COLO668 (cell line): ENCODE measurements at regions not wholly inside any gene's neighbourhood (a gene's known extent, or its start where the extent isn't known, plus 50 kb on each side); places are given as distances from the start of the nearest gene placed in this dataset.
A peak's percentile ranks its signal among the peaks of the same experiment; 100 is the strongest.

Experiments used
- DNase-seq: peaks from one replicate; lab custom pipeline; 2025; ENCODE audit not compliant: unreplicated experiment; lab: John Stamatoyannopoulos, UW

DNA sequence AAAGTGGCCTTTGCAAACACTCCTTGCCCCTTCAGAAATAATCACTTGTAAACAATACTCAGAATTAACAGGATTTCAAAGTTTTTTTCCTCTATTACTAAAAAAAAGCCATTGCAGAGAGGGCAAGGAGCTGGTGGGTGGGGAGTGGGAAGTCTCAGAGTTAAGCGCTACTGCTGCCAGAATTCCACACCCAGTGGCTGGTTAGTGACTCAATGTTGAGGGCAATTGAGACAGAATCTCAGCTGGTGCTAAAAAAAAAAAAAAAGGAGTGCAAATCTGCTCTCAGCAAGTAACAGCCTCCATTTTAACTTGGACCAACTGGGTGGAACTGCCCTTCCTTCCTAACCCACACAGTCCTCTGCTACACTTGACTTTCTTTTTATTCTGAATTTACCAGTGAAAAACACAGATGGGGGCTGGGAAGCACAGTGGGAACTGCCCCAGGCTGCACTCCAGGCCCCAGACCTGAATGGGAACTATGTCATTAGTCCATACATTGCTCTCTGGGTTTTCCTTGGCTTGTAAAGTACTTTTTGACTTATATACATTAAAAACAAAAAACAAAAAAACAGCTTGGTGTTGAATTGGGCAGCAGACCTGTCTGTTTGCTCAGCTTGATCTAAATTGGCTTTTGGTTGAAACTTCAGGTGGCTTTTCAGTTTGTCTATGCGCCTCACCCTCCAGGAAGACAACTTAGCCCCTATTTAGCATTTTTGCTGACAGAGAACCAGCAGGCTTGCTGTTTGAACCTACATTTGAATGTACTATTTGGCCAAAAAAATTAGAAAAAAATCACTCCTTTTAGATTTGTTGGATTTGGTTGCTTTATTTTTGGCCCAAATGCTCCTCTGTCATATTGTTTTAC is 357.8 kb upstream of the TBL1XR1 start:
- DNase-seq: no peak

GRCh38 chr3:177557548-177557947 is 360.3 kb upstream of the TBL1XR1 start:
- DNase-seq: no peak

DNA sequence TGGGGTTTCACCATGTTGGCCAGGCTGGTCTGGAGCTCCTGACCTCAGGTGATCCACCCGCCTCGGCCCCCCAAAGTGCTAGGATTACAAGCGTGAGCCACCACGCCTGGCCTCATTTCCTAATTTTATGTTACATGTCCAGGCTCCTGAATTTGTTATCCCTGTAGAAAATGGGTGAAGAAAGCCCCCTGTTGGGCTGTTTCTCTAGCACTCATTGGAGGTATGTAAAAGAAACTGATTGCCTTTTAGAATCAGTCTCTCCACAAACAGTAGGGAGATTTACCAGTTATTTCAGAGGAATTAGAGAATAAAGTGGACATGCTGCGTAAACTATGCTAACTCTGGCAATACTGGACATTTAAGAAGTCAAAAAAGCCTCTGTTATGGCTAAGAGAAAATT is 364.1 kb upstream of the TBL1XR1 start:
- DNase-seq: no peak

- no peak for DNase-seq
Measured at GRCh38 chr3:177561769-177562392, 364.6 kb upstream of the TBL1XR1 start.

DNA sequence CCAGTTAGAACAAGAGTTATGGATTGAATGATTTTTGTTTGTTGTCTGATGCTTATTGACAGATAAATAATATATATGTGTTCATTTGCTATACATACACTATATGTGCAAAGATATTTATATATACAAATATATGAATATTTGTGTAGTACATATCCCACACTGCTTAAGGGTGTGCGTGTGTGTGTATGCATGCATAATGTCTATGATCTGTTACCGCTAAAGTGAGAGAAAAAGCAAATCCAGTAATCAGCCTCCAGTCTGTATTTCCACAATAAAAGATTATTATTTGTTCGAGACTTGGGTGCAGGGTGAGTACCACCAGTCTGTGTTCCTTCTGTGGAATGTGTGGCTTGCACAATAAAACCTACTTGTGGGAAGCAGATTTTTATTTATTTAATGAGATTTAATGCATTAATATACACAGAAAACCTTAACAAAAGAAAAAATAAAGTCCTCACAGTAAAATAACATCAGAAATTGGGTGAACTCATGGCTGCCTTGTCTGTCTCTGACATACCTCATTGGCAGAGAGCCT is 366.0 kb upstream of the TBL1XR1 start:
- no peak for DNase-seq

- no peak for DNase-seq
Measured at GRCh38 chr3:177563792-177564191, 366.5 kb upstream of the TBL1XR1 start.

- no peak for DNase-seq
Measured at GRCh38 chr3:177565981-177566380, 368.7 kb upstream of the TBL1XR1 start.

- DNase-seq: no peak
Measured at GRCh38 chr3:177567833-177568232, 370.6 kb upstream of the TBL1XR1 start.

- no peak for DNase-seq
Measured at GRCh38 chr3:177569193-177569592, 371.9 kb upstream of the TBL1XR1 start.

- no peak for DNase-seq
Measured at GRCh38 chr3:177569875-177570657, 372.8 kb upstream of the TBL1XR1 start.

- no peak for DNase-seq
Measured at GRCh38 chr3:177571271-177571943, 374.1 kb upstream of the TBL1XR1 start.

DNA sequence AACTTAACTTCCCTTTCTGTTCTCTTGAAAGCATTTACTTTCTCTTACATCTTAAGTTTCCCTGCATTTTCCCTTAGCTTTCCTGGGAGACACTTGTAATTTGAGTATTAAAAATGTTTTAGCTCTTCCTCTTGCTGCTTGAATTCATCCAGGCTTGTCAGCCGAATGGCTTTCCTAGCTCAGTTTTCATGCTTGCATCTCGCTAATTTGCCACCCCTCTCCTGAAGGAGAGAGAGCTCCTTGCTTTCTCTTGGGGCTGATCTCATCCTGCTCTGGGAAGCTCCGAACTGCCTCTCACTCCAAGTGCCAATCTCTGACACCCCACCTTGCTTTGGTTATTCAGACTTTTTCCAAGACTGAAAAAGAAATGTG is 374.6 kb upstream of the TBL1XR1 start:
- DNase-seq: no peak

DNA sequence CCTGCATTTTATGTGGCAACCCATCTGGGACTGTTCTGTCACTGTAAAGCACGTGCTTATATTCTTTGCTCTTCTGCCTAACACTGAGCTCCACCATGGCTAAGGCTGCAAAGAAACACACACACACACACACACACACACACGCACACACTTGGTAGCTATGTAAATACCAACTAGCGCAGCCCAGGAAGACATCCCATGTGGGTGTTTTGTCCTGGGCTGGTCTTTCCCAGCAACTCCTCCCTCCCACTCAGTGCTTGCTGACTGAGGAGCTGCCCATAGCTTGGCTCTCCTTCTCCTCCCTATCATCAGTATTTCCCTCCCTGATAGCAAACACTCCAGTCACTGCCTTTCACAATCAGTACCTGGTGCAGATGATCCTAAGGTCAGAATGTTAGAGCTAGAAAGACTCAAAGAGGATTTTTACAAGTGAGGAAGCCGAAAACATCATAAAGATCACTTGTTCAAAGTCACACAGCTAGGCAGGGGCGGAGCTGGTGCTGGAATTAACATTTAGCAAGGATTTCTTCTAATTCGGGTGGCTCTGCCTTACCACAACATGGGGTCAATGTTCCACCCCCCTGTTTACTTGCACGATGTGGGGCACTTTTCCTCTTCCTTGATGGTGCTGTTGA is 377.1 kb upstream of the TBL1XR1 start:
- DNase-seq: peak; percentile 29

GRCh38 chr3:177576746-177577145 is 379.5 kb upstream of the TBL1XR1 start:
- no peak for DNase-seq

DNA sequence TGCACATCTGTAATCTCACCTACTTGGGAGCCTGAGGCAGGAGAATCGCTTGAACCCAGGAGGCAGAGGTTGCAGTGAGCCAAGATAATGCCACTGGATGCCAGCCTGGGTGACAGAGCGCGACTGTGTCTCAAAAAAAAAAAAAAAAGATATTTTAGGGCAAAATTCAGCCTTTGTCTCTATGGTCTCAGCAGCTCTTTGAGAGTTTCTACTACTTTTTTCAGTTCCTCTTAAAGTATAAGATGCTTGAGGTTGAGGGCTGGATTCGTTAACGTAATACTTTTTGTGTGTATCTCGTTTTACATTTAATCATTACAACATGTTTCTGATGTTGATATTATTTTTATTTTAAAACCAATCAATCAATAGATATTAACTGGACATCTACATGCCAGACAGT is 381.2 kb upstream of the TBL1XR1 start:
- no peak for DNase-seq

DNA sequence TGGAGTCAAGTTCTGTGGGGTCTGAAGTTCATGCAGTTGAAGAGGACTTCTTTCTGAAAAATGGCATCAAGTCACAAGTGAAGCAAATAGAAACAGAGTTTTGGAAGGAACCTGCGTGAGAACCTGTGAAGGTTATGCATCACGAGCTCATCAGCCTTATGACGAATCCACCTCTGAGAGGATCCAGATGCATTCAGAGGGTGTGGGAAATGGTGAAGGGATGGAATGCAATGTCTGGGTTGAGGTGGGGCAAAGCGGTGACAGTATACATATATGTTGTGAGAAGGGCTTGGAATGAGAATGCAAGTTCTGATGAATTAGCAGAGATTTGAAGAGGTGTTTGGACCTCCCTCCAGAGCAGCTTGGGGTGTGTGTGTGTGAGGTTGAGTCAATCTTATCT is 382.1 kb upstream of the TBL1XR1 start:
- DNase-seq: no peak

GRCh38 chr3:177580437-177580836 is 383.2 kb upstream of the TBL1XR1 start:
- no peak for DNase-seq

DNA sequence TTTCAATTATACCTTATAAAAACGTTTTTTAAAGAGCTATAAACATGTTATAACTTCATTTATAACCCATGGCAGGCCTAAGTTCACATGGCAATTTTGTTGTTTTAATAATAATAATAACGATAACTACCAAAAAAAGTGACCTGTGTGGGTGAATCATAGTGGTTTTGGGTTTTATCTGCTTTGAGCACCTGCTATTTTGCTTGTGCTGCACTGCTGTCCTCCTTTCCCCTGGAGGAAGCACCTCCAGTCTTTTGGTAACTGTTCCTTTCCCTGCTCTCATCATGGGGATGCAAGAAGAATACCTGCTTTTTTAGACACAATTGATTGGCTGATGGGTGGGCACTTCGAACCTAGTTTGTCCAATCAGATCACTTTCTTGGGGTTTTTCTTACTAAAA is 388.0 kb upstream of the TBL1XR1 start:
- DNase-seq: no peak

GRCh38 chr3:177589041-177589650 is 391.9 kb upstream of the TBL1XR1 start:
- DNase-seq: no peak

- DNase-seq: peak; percentile 16
Measured at GRCh38 chr3:177589911-177590381, 392.7 kb upstream of the TBL1XR1 start.
